ENCODE measurements at regions not wholly inside any gene's neighbourhood (a gene's known extent, or its start where the extent isn't known, plus 50 kb on each side); places are given as distances from the start of the nearest gene placed in this dataset.
"Not testable (repeated sequence)": the region's sequence is repeated elsewhere in the genome, so short reads cannot be mapped to it uniquely, and the experiment has no call there.

DNA sequence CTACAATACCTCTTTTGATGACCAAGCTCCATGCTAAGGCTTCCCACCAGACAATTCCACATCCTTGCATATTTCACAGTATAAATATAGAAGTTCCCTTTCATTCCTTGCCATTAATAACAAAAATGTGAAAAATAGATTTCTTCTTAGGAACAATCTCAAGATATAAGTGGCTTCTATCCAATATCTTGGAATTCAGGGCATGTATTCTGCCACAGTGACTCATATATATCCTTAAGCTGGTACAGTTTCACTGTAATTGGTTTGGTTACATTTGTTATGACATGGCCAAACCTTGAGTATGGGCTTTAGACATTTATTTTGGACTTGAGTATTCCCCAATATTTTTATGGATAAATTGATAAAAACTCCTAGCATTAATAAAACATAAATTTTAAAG lies 181.7 kb upstream of the DDX53 start:
- no peak for DNase-seq

DNA sequence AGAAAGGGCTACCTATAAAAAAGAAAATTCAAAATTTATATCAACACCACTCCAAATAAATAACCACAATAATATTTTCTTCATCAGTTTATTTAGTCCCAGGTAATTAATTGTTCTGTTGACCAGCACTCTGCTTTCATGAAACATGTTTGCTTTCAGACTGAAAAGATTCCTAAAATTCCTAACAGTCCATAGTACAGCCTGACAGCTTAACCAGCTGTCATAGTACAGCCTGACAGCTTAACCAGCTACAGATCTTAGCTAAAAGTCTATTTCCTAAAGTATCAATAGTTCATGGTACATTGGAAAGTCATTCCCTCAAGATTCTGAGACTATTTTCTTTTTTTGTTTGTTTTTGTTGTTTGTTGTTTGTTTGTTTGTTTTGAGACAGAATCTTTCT lies 144.1 kb upstream of the DDX53 start:
- no peak for DNase-seq

DNA sequence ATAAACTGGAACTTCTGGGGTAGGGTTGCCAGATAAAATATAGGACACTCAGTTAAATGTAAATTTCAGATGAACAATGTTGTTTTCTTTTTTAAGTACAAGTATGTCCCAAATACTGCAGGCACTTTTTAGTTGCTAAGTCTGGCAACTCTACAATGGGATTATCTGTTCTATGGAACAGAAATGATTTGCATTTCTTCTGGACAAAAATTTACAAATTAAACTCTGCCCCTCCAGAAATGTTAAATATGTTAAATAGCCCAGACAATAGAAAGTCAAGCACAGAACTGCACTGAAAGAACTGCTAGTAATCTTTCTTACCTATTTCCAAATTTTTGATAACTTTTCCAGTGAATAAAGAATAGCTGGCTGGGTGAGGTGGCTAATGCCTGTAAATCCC lies 140.1 kb upstream of the DDX53 start:
- DNase-seq = no peak

DNA sequence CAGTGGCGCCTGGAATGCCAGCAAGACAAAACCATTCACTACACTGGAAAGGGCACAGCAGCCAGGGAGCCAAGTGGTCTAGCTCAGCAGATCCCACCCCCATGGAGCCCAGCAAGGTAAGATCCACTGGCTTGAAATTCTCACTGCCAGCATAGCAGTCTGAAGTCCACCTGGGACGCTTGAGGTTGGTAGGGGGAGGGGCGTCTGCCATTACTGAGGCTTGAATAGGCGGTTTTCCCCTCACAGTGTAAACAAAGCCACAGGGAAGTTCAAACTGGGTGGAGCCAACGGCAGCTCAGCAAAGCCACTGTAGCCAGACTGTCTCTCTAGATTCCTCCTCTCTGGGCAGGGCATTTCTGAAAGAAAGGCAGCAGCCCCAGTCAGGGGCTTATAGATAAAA lies 133.0 kb upstream of the DDX53 start:
- DNase-seq = not testable (repeated sequence)

DNA sequence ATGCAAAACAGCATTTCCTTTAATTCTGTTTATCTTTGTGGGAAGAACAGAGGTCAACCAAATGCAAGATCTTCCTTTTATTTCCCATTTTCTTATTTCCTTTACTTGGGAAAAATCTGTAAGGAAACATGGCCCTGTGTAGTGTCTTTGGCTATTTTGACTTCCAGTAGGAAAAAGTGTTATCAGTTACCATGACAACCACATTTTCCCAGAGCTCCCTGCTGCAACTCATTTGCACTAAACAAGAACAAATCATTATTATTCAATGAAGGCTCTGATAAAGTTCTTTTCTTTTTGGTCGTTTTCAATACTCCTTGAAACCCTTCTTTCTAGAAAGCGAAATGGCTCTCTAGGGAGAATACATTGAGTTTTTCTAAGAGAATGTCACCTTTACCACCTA lies 117.2 kb upstream of the DDX53 start:
- no peak for DNase-seq

DNA sequence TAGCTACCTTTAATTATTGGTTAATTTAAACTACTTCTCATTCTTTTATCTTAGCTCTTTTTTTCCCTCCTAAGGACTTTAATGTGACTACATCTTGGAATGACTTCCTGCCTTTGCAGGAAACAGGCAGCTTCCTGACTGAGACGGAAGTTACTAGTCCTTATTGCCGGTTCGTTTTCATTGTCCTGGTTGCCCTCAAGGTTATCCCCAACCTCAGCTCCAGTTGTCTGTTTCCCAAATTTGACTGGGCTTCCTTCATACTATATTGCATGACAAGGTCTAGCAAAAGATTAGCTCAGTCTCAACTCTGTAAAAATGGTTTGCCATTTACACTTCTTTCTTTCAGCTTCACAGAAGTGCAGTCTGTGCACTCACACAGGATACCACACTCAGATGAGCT lies 109.9 kb upstream of the DDX53 start:
- DNase-seq = peak in 1 of 2 experiments; percentile 3

DNA sequence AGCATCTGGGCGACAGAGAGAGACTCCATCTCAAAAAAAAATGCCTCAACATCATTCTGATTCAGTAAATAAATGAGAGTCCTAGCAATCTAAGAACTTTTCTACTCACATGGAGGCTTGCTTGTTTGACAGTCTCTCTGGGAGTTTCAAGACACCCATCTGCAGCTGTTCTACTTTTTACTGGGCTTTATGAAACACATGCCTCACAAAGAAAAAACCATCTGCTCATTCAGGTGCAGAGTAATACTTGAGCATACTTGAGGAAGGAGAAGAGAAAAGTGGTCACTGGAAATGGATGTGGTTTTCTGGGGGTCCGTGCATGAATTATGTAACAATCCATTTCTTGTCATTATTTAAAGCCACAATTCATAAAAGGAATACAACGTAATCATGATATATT lies 87.1 kb upstream of the DDX53 start:
- no peak for DNase-seq

DNA sequence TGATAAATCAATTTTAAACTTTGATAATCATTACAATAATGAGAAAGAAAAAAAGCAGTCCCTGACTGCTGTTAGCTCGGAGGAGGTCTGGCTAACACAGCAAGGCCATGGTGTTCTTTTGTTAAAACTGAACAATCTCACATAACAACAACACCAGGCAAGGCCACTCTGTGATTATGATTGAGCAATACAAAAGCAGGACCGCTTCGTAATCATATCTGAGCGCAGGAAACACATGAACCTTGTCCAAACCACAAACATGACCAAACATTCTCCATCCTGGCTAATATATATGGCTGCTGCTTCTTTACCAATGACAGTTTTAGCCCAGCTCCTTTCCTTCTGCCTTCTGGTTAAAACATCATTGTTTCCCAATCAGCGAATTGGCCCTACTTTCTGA lies 76.8 kb upstream of the DDX53 start:
- DNase-seq = peak; percentile 15 to 37

DNA sequence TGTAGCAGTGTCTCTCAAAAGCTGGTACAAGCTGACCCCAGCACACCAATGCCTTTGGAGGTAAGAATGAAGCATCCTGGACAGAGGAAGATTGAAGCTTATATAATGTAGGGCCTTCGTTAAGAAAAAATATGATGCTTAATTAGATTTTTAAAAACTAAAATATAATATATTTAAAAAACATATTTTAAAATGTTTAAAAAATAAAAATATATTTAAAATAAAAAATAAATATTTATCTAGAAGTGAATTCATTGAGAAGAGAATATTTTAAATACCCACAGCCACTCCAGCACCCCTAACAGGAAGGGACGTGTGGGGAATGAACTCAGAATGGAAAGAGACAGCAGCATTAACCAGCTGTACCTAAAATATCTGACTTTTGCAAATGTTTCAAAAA lies 65.1 kb upstream of the DDX53 start:
- no peak for DNase-seq

DNA sequence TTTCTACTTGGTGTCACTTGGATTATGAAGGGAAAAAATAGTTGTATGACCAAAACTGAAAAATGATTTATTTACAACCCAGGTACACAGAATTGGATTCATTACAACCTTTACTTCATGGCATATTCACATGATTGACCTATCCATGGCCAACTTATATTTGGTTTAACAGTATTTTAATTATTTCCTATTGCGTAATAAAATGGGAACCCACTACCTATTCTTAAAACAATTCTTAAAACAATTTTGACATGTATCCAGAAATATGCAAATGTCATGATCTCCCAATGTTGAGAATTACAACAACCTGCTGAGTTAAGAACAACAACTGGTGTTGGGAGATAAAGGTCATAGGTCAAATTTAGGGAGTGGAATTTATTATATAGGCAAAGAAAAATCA lies 54.8 kb upstream of the DDX53 start:
- no peak for DNase-seq

Data from Kasumi-1 (cell line).